C4-2B (cell line): ENCODE measurements at regions not wholly inside any gene's neighbourhood (a gene's known extent, or its start where the extent isn't known, plus 50 kb on each side); places are given as distances from the start of the nearest gene placed in this dataset.

Experiments used
- ZFX ChIP-seq: fragments of 450-650 bp; IDR thresholded peaks from 2 replicates; pipeline ENCODE4 v1.6.1; 2017
- TF ChIP-seq, protein P1 (sequence below): fragments of 450-650 bp; conservative IDR thresholded peaks from 2 replicates; pipeline ENCODE4 v1.5.1; 2017; ENCODE audit warnings: mild to moderate bottlenecking

DNA sequence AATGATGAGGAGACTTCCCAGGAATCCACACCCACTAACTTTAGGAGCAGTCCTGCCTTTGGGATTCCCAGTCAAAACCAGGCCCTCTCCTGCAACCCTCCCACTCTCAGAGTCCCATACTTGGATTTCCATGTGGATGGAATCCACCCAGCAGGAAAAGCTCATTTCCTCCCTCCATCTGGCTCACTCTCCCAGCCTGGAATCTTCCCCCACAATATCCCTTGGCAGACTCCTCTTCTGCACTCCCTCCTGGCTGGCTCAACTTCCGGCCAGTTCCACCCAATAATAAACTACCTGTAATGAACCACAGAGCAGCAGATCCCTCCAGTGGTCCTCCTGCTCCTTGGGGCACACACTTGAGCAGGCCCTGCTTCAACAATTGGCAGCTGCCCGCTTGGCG, 102.8 kb upstream of the EGLN3 start:
- TF ChIP-seq, protein P1, sequence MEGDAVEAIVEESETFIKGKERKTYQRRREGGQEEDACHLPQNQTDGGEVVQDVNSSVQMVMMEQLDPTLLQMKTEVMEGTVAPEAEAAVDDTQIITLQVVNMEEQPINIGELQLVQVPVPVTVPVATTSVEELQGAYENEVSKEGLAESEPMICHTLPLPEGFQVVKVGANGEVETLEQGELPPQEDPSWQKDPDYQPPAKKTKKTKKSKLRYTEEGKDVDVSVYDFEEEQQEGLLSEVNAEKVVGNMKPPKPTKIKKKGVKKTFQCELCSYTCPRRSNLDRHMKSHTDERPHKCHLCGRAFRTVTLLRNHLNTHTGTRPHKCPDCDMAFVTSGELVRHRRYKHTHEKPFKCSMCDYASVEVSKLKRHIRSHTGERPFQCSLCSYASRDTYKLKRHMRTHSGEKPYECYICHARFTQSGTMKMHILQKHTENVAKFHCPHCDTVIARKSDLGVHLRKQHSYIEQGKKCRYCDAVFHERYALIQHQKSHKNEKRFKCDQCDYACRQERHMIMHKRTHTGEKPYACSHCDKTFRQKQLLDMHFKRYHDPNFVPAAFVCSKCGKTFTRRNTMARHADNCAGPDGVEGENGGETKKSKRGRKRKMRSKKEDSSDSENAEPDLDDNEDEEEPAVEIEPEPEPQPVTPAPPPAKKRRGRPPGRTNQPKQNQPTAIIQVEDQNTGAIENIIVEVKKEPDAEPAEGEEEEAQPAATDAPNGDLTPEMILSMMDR, result no peak
- no peak for TF ChIP-seq ZFX
